GM10266 (cell line): ENCODE measurements at regions not wholly inside any gene's neighbourhood (a gene's known extent, or its start where the extent isn't known, plus 50 kb on each side); places are given as distances from the start of the nearest gene placed in this dataset.

Source experiments
- DNase-seq: peaks from one replicate; pipeline ENCODE4 v3.0.0; 2012; ENCODE audit errors: extremely low spot score
- TF ChIP-seq, protein P1 (sequence below): IDR thresholded peaks from 2 replicates; pipeline ENCODE4 v1.5.1; 2012; ENCODE audit warnings: mild to moderate bottlenecking, low read depth; ENCODE audit not compliant: control insufficient read depth, insufficient read depth; ENCODE audit errors: missing control alignments

DNA sequence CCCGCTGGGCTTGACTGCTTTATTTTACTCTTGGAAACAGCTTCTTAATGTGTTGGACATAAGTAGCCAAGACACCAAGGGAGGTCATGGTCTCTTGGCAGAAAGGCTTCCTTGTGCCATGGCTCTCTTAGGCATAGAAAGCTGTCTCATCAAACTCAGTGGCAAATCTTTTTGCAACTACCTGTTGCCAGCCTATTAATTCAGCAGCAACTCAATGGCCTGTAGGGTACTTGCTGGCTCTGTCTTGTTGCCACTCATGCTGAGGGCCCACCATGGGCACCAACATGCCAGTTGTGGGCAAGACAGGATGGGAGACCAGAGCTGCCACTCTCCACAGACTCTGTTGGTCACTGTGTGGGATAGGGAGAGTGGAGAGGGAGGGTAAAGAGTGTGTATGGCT lies 1209.4 kb downstream of the UQCRFS1 start:
- DNase-seq, result no peak
- TF ChIP-seq, protein P1, sequence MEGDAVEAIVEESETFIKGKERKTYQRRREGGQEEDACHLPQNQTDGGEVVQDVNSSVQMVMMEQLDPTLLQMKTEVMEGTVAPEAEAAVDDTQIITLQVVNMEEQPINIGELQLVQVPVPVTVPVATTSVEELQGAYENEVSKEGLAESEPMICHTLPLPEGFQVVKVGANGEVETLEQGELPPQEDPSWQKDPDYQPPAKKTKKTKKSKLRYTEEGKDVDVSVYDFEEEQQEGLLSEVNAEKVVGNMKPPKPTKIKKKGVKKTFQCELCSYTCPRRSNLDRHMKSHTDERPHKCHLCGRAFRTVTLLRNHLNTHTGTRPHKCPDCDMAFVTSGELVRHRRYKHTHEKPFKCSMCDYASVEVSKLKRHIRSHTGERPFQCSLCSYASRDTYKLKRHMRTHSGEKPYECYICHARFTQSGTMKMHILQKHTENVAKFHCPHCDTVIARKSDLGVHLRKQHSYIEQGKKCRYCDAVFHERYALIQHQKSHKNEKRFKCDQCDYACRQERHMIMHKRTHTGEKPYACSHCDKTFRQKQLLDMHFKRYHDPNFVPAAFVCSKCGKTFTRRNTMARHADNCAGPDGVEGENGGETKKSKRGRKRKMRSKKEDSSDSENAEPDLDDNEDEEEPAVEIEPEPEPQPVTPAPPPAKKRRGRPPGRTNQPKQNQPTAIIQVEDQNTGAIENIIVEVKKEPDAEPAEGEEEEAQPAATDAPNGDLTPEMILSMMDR, result no peak

DNA sequence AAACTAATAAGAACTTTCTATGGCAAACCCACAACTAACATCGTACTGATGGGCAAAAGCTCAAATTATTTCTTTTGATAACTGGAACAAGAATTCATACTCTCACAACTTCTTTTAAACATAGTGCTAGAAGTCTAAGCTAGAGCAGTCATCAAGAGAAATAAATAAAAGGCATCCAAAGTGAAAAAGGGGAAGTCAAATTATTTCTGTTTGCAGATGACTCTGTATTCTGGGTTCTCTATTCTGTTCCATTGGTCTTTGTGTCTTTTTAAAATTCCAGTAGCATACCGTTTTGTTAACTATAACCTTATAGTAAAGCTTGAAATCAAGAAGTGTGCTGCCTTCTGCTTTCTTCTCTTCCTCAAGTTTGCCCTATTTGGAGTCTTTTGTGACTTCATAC lies 1215.9 kb downstream of the UQCRFS1 start:
- no peak for DNase-seq
- TF ChIP-seq, protein P1, result no peak

DNA sequence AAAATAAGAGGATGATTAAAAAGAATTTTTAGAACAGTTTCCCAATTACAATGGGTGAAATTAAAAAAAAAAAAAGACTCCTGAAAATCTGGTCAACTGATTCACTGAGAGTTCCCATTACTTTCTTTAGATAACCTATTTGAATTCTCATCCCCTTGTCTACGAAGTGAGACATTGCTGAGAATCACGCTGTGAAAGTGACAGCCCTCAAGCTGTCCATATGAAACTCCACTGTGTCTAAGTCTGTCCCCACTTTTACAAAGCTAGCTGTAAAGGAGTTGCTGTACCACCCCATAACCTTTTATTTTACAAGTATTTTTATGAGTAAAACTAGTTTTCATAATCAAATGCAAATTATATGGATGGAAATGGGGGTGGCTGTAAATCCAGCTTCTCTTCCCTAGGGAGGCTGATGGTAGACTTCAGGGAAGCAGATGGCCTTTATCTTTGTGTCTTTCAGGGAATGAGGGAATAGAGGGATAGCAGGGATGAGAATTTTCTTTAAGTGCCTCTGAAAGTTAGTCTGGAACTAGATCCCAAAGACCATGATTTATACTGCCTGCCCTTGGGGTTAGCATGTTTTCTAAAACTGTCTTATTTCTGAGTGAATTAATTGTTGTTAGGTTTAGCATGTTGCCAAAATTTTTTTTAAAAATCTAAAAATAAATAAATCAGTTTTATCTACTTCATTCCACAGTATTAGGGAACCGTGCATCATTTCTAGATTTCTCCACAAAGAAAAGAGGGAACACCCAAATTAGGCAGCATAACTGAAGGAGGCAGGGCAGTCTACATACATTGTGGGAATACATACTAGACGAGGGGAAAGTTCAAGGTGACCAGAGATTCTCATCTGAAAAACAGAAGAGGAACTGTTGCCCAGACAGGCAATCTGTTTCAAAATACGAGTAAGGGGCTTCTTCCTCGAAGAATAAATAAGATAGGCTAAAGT lies 1219.1 kb downstream of the UQCRFS1 start:
- no peak for DNase-seq
- TF ChIP-seq, protein P1, result no peak

- no peak for DNase-seq
- TF ChIP-seq, protein P1, result no peak
Measured at GRCh38 chr19:27986299-27986698, 1226.7 kb downstream of the UQCRFS1 start.

DNA sequence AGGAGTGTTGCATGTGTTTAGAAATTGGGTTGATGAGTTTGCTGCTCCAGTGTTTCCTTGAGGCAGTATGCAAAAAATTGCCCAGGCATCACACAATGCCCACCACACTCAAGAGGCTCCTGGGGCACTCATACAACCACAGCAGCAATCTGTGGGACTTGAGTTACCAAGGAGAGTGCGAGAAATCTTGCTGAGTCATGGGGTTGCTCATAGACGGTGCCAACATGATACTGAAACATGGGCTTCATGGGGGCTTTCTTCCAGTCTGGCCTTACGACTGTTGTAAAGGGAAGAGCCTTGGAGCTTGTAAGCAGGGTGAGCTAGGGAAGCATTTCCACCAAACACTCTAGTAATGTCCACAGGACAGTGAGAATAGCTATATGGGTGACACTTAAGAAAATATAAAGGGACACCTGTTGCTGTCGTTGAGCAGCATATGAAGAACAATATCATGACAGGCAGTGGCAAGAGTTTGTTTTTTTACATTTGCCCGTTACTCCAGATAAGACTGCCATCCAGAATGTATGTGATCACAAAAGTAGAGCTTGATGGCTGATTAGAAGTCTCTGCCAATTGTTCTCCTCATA lies 1237.4 kb downstream of the UQCRFS1 start:
- TF ChIP-seq, protein P1, result no peak

DNA sequence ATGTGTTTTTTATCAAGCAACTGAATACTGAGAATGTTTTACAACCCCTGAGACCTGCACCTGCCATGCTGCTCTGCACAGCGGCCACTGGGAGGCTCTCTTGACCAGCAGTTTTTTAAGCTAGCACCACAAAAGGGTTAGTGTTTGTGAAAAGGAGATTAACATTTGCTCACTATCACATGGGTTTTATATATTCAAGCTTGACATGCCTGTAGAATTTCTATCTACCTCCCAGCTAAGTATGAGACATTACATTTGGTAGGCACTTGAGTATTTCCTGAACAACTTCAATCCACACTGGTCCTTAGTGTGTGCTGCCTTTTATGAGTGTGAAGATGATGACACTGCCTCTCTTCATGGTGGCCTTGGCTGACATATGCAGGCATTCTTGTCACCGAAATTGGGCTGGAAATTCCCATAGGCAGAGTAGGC lies 1238.9 kb downstream of the UQCRFS1 start:
- DNase-seq, result peak; percentile 17
- TF ChIP-seq, protein P1, result peak; percentile 61

More for the DNA sequence above, 1237.4 kb downstream of the UQCRFS1 start:
- DNase-seq, result no peak

- no peak for DNase-seq
Measured at GRCh38 chr19:27972291-27973040, 1240.5 kb downstream of the UQCRFS1 start.

More at GRCh38 chr19:27972291-27973040, 1240.5 kb downstream of the UQCRFS1 start:
- TF ChIP-seq, protein P1, result no peak
